H1 (cell line): ENCODE measurements at regions not wholly inside any gene's neighbourhood (a gene's known extent, or its start where the extent isn't known, plus 50 kb on each side); places are given as distances from the start of the nearest gene placed in this dataset.

Source experiments
- CEBPB ChIP-seq: IDR thresholded peaks from 2 replicates; pipeline ENCODE4 v1.6.1; 2012; ENCODE audit warnings: low read depth, low read length
- EZH2 ChIP-seq: fragments of 200-600 bp; sonication (generic); IDR thresholded peaks from 2 replicates; pipeline ENCODE4 v1.7.1; 2012; ENCODE audit warnings: low read depth, mild to moderate bottlenecking, moderate library complexity, low read length, inconsistent platforms; ENCODE audit not compliant: severe bottlenecking
- PHF8 ChIP-seq: fragments of 200-600 bp; sonication (generic); conservative IDR thresholded peaks from 2 replicates; pipeline ENCODE4 v1.7.1; 2012; ENCODE audit warnings: low read depth, mild to moderate bottlenecking, inconsistent platforms, low read length, moderate library complexity
- POLR2A ChIP-seq, 2 experiments: IDR thresholded peaks; 1 replicate in 1 of 2; 2 replicates in 1 of 2; pipeline ENCODE4 v1.6.1; 2011; ENCODE audit warnings: low read depth in 2 of 2, low read length in 2 of 2, mild to moderate bottlenecking in 2 of 2; ENCODE audit errors: control extremely low read depth in 1 of 2
- POLR2AphosphoS5 ChIP-seq: IDR thresholded peaks from 2 replicates; pipeline ENCODE4 v1.6.1; 2011; ENCODE audit warnings: low read depth, low read length
- RAD21 ChIP-seq, 2 experiments: IDR thresholded peaks in 1 of 2; conservative IDR thresholded peaks in 1 of 2; 2 replicates each; pipeline ENCODE4 v1.6.1; 2011; ENCODE audit warnings: low read depth in 2 of 2, low read length in 2 of 2, improper control_type of control experiment in 1 of 2, inconsistent platforms in 1 of 2, mild to moderate bottlenecking in 1 of 2, moderate library complexity in 1 of 2
- RBBP5 ChIP-seq: IDR thresholded peaks from 2 replicates; pipeline ENCODE4 v1.7.1; 2012; ENCODE audit warnings: low read depth, mild to moderate bottlenecking, inconsistent platforms, low read length, moderate library complexity, borderline replicate concordance
- SP1 ChIP-seq: IDR thresholded peaks from 2 replicates; pipeline ENCODE4 v1.6.1; 2011; ENCODE audit warnings: low read depth, low read length
- TBP ChIP-seq: IDR thresholded peaks from 2 replicates; pipeline ENCODE4 v1.6.1; 2011; ENCODE audit warnings: low read depth, low read length, improper control_type of control experiment
- TF ChIP-seq, protein P1 (sequence below), 3 experiments: IDR thresholded peaks; 1 replicate in 2 of 3; 2 replicates in 1 of 3; pipeline versions ENCODE4 v1.5.1 to v1.6.1; 2011; ENCODE audit warnings: low read length in 3 of 3, mild to moderate bottlenecking in 3 of 3, inconsistent platforms in 2 of 3, low read depth in 1 of 3, moderate library complexity in 1 of 3; ENCODE audit not compliant: insufficient read depth in 1 of 3; ENCODE audit errors: control extremely low read depth in 1 of 3
- TF ChIP-seq, protein P2 (sequence below): IDR thresholded peaks from 2 replicates; pipeline ENCODE4 v1.6.1; 2012; ENCODE audit warnings: low read length, inconsistent platforms

- TF ChIP-seq RAD21 (IDR thresholded peaks at IDR 0.05 in 1 of 2, conservative IDR thresholded peaks at IDR 0.05 in 1 of 2; ENCODE audit: low read depth in 2 of 2, low read length in 2 of 2), result no peak
- TF ChIP-seq, protein P1, sequence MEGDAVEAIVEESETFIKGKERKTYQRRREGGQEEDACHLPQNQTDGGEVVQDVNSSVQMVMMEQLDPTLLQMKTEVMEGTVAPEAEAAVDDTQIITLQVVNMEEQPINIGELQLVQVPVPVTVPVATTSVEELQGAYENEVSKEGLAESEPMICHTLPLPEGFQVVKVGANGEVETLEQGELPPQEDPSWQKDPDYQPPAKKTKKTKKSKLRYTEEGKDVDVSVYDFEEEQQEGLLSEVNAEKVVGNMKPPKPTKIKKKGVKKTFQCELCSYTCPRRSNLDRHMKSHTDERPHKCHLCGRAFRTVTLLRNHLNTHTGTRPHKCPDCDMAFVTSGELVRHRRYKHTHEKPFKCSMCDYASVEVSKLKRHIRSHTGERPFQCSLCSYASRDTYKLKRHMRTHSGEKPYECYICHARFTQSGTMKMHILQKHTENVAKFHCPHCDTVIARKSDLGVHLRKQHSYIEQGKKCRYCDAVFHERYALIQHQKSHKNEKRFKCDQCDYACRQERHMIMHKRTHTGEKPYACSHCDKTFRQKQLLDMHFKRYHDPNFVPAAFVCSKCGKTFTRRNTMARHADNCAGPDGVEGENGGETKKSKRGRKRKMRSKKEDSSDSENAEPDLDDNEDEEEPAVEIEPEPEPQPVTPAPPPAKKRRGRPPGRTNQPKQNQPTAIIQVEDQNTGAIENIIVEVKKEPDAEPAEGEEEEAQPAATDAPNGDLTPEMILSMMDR (IDR thresholded peaks at IDR 0.05; ENCODE audit: control extremely low read depth in 1 of 3, insufficient read depth in 1 of 3, low read depth in 1 of 3, low read length in 3 of 3), result no peak
- no peak for TF ChIP-seq POLR2AphosphoS5
- TF ChIP-seq SP1, result no peak
- no peak for TF ChIP-seq POLR2A (IDR thresholded peaks at IDR 0.05; ENCODE audit: control extremely low read depth in 1 of 2, low read depth in 2 of 2, low read length in 2 of 2)
- TF ChIP-seq CEBPB, result no peak
- TF ChIP-seq, protein P2, sequence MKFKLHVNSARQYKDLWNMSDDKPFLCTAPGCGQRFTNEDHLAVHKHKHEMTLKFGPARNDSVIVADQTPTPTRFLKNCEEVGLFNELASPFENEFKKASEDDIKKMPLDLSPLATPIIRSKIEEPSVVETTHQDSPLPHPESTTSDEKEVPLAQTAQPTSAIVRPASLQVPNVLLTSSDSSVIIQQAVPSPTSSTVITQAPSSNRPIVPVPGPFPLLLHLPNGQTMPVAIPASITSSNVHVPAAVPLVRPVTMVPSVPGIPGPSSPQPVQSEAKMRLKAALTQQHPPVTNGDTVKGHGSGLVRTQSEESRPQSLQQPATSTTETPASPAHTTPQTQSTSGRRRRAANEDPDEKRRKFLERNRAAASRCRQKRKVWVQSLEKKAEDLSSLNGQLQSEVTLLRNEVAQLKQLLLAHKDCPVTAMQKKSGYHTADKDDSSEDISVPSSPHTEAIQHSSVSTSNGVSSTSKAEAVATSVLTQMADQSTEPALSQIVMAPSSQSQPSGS, result no peak
- no peak for TF ChIP-seq EZH2
- no peak for TF ChIP-seq RBBP5
- no peak for TF ChIP-seq TBP
- no peak for TF ChIP-seq PHF8
These were observed 82.1 kb upstream of the FRY start for GRCh38 chr13:31949486-31949885.
